ENCODE measurements at regions not wholly inside any gene's neighbourhood (a gene's known extent, or its start where the extent isn't known, plus 50 kb on each side); places are given as distances from the start of the nearest gene placed in this dataset.

GRCh38 chr2:103254611-103255010, 492.8 kb downstream of the TMEM182 start:
- Histone ChIP-seq H2BK20ac (ENCODE audit: low read depth, low read length, poor library complexity, severe bottlenecking) (no peak overlapping the region), H2BK15ac (ENCODE audit: low read depth, low read length) (no peak overlapping the region), H3K14ac (ENCODE audit: insufficient read depth, low read length) (no peak overlapping the region), H3K4ac (ENCODE audit: low read depth, low read length) (no peak overlapping the region), H3K9ac (ENCODE audit: extremely low read depth, insufficient read length, low read length) (no peak overlapping the region), H2BK120ac (ENCODE audit: low read depth, low read length, poor library complexity, severe bottlenecking) (no peak overlapping the region), H3K9me3 (ENCODE audit: control insufficient read depth, low read depth, low read length) (no peaks in the 10 kb centered on the region), H3K4me2 (ENCODE audit: insufficient read depth, insufficient read length, low read length) (no peak overlapping the region), H3K56ac (ENCODE audit: insufficient read length, low read depth, low read length) (no peak overlapping the region), H3K79me2 (ENCODE audit: insufficient read depth, low read length) (no peaks in the 10 kb centered on the region), H4K8ac (replicated peaks; ENCODE audit: insufficient read length, low read depth, low read length) (no peak overlapping the region), H3K27ac (ENCODE audit: insufficient read length, low read depth, low read length) (no peak overlapping the region), H4K91ac (ENCODE audit: insufficient read length, low read depth, low read length) (no peak overlapping the region), H2BK12ac (ENCODE audit: insufficient read length, low read depth, low read length) (no peak overlapping the region), H3K4me1 (ENCODE audit: insufficient read depth, low read length) (peaks cover 2% of the 10 kb centered on the region; the same call in 1 of the 2 replicates), H2AK5ac (ENCODE audit: insufficient read length, low read length) (no peak overlapping the region), H2AFZ (ENCODE audit: low read length) (peak overlapping the region; percentile 18), H2BK5ac (ENCODE audit: insufficient read length, low read length) (no peak overlapping the region), H3K23me2 (ENCODE audit: insufficient read length, low read depth, low read length, poor library complexity, severe bottlenecking) (no peaks in the 10 kb centered on the region), H3K23ac (ENCODE audit: insufficient read length, low read depth, low read length) (no peak overlapping the region), H3K18ac (ENCODE audit: insufficient read length, low read depth, low read length) (no peak overlapping the region), H4K5ac (ENCODE audit: insufficient read length, low read depth, low read length) (no peak overlapping the region), H3K27me3 (ENCODE audit: insufficient read depth, low read length) (no peaks in the 10 kb centered on the region), H4K20me1 (ENCODE audit: control insufficient read depth, insufficient read depth, insufficient read length) (no peaks in the 10 kb centered on the region), H3K79me1 (ENCODE audit: insufficient read depth, low read depth, low read length, poor library complexity, severe bottlenecking) (no peaks in the 10 kb centered on the region), H3T11ph (ENCODE audit: low read length) (no peak overlapping the region)
- no CpG with 5 or more reads among the region's 5 CpGs for WGBS (ENCODE audit: extremely low coverage, insufficient read length, low lambda C conversion rate)
- TF ChIP-seq CTCF (conservative IDR thresholded peaks at IDR 0.05) = no peak
- Mint-ChIP-seq H3K9me3 (peaks cover 0 to 5% of the 10 kb centered on the region in 2 experiments; a peak in 3 of 5 replicates), H3K4me3 (no peak overlapping the region), H3K4me1 (peaks cover 5 to 6% of the 10 kb centered on the region in 2 experiments), H3K36me3 (ENCODE audit: insufficient read depth in 1 of 3, low read depth in 3 of 3) (peaks cover 0 to 3% (median 0%) of the 10 kb centered on the region in 3 experiments; a peak in 1 of 7 replicates), H3K27me3 (ENCODE audit: low read depth) (no peaks in the 10 kb centered on the region), H3K27ac (no peak overlapping the region)
- no peak for DNase-seq
